ENCODE measurements at regions not wholly inside any gene's neighbourhood (a gene's known extent, or its start where the extent isn't known, plus 50 kb on each side); places are given as distances from the start of the nearest gene placed in this dataset.
"Not testable (repeated sequence)": the region's sequence is repeated elsewhere in the genome, so short reads cannot be mapped to it uniquely, and the experiment has no call there.

DNA sequence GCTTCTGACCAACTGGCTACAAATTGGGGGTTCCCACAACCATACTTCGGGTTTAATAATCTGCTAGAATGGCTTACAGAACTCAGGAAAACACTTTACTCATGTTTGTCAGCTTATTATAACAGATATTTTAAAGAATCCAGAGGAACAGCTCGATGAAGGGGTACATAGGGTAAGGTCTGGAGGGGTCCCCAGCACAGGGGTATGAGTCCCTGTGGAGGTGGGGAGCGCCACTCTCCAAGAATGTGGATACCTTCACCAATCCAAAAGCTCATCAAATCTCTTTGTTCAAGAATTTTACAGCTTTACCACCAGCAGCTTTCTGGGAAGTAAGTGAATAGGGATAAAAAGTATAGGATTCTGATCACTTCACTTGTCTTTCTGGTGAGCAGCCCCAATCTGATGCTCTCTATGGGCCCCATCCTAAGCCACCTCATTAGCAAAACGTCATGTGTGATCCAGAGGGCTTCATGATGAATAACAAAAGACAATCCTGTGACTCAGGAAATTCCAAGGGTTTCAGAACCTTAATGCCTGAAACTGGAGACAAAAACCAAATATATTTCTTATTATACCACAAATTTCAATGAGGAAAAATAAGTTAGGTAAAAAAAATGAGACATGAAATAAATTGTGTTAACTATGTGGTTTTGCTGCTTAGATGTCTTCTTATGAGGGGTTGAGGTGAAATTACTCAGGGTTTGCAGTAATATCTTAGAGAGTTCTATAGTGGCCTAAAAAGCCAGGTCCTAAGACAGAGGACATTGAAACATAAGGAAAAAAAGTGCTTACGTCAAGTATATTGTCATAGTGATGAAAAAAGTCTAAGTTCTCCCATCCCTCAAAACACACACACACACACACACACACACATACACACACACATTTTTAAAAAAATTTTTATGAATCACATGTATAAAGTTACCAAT lies 290.5 kb downstream of the ANXA1 start:
- DNase-seq = no peak
- CTCF ChIA-PET = no interaction called here
- POLR2A ChIA-PET = no interaction called here
- BruUV-seq (replicated peaks) = no TSS peak
- intact Hi-C loops (cut with micrococcal nuclease; ENCODE audit: unreplicated experiment) = no loop called here
- TF ChIP-seq CTCF (IDR thresholded peaks at IDR 0.05; ENCODE audit: insufficient read depth in 1 of 2, low read depth in 1 of 2, low read length in 1 of 2, severe bottlenecking in 1 of 2, unreplicated experiment in 1 of 2) = no peak
- Mint-ChIP-seq H3K27ac (ENCODE audit: unreplicated experiment) (no peak overlapping the region), H3K27me3 (ENCODE audit: insufficient read depth, unreplicated experiment) (no peaks in the 10 kb centered on the region), H3K4me1 (ENCODE audit: low read depth, unreplicated experiment) (no peaks in the 10 kb centered on the region), H3K36me3 (ENCODE audit: insufficient read depth, unreplicated experiment) (no peaks in the 10 kb centered on the region), H3K4me3 (ENCODE audit: unreplicated experiment) (no peak overlapping the region), H3K9me3 (ENCODE audit: unreplicated experiment) (no peaks in the 10 kb centered on the region)
- Histone ChIP-seq H3K9me3 (no peaks in the 10 kb centered on the region), H3K36me3 (ENCODE audit: control insufficient read depth, insufficient read depth, low read length) (no peaks in the 10 kb centered on the region), H3K27me3 (replicated peaks; ENCODE audit: control insufficient read depth, insufficient read depth, low read length) (no peaks in the 10 kb centered on the region), H3K4me1 (0 out of 2 replicates have a peak, but pooled peaks cover 4% of the 10 kb centered on the region), H3K4me3 (ENCODE audit: low read depth, low read length) (no peak overlapping the region)

- no peaks in the 10 kb centered on the region for H3K27me3 Mint-ChIP-seq (ENCODE audit: insufficient read depth, unreplicated experiment)
- H3K4me1 ChIP-seq = 0 out of 2 replicates have a peak, but pooled peaks cover 4% of the 10 kb centered on the region
- no peak for TF ChIP-seq CTCF (IDR thresholded peaks at IDR 0.05; ENCODE audit: insufficient read depth in 1 of 2, low read depth in 1 of 2, low read length in 1 of 2, severe bottlenecking in 1 of 2, unreplicated experiment in 1 of 2)
- CTCF ChIA-PET = no interaction called here
- no peaks in the 10 kb centered on the region for H3K9me3 ChIP-seq
- H3K4me3 Mint-ChIP-seq (ENCODE audit: unreplicated experiment) = no peak overlapping the region
- no peaks in the 10 kb centered on the region for H3K36me3 Mint-ChIP-seq (ENCODE audit: insufficient read depth, unreplicated experiment)
- BruUV-seq (replicated peaks) = no TSS peak
- H3K27ac Mint-ChIP-seq (ENCODE audit: unreplicated experiment) = no peak overlapping the region
- POLR2A ChIA-PET = no interaction called here
- H3K4me1 Mint-ChIP-seq (ENCODE audit: low read depth, unreplicated experiment) = no peaks in the 10 kb centered on the region
- H3K36me3 ChIP-seq (ENCODE audit: control insufficient read depth, insufficient read depth, low read length) = no peaks in the 10 kb centered on the region
- no peaks in the 10 kb centered on the region for H3K27me3 ChIP-seq (replicated peaks; ENCODE audit: control insufficient read depth, insufficient read depth, low read length)
- no peak overlapping the region for H3K4me3 ChIP-seq (ENCODE audit: low read depth, low read length)
- H3K9me3 Mint-ChIP-seq (ENCODE audit: unreplicated experiment) = no peaks in the 10 kb centered on the region
- intact Hi-C loops (cut with micrococcal nuclease; ENCODE audit: unreplicated experiment) = no loop called here
- no peak for DNase-seq
Observed at GRCh38 chr9:73444821-73445220, 293.2 kb downstream of the ANXA1 start.

- H3K36me3 Mint-ChIP-seq (ENCODE audit: insufficient read depth, unreplicated experiment); intact Hi-C loops (cut with micrococcal nuclease; ENCODE audit: unreplicated experiment); H3K4me3 Mint-ChIP-seq (ENCODE audit: unreplicated experiment); H3K9me3 Mint-ChIP-seq (ENCODE audit: unreplicated experiment); H3K4me3 ChIP-seq (ENCODE audit: low read depth, low read length); H3K36me3 ChIP-seq (ENCODE audit: control insufficient read depth, insufficient read depth, low read length); H3K4me1 ChIP-seq; H3K27me3 Mint-ChIP-seq (ENCODE audit: insufficient read depth, unreplicated experiment); H3K9me3 ChIP-seq; H3K27me3 ChIP-seq (replicated peaks; ENCODE audit: control insufficient read depth, insufficient read depth, low read length); H3K27ac Mint-ChIP-seq (ENCODE audit: unreplicated experiment); BruUV-seq (replicated peaks); POLR2A ChIA-PET; CTCF ChIA-PET; H3K4me1 Mint-ChIP-seq (ENCODE audit: low read depth, unreplicated experiment): not testable (repeated sequence)
- peak; percentile 29 to 61 for DNase-seq
Observed at GRCh38 chr9:73445384-73445783, 293.7 kb downstream of the ANXA1 start.

All from Caco-2 (cell line).